GM12878 (cell line): ENCODE measurements at regions not wholly inside any gene's neighbourhood (a gene's known extent, or its start where the extent isn't known, plus 50 kb on each side); places are given as distances from the start of the nearest gene placed in this dataset.

Source experiments
- ATAC-seq: fragments of 200-7000 bp; cut with Tn5 transposase; 3 replicates; pipeline ENCODE4 v1.9.1; 2020; ENCODE audit warnings: mild to moderate bottlenecking, moderate library complexity
- BruUV-seq: library from RNA; stranded (reverse); fragments of 400-500 nt; replicated peaks from 2 replicates; lab custom pipeline; 2021; lab: Mats Ljungman, UMichigan
- CTCF ChIA-PET: fragments of 300-600 bp; sonication (Branson Sonifier 250); formaldehyde crosslinking; extraction: SDS; loops from one replicate; lab custom pipeline; 2021; ENCODE audit warnings: inconsistent platforms; lab: Yijun Ruan, JAX
- POLR2A ChIA-PET: fragments of 350-600 bp; formaldehyde crosslinking; extraction: SDS; loops from one replicate; lab custom pipeline; 2021; ENCODE audit warnings: inconsistent platforms; lab: Charles Lee
- RAD21 ChIA-PET: fragments of 300-600 bp; sonication (Branson Sonifier 250); formaldehyde crosslinking; loops from one replicate; lab custom pipeline; 2023; ENCODE audit warnings: antibody characterized with exemption; ENCODE audit not compliant: unreplicated experiment; lab: Charles Lee
- SMC1A ChIA-PET: fragments of 300-600 bp; sonication (Branson Sonifier 250); formaldehyde crosslinking; loops from one replicate; lab custom pipeline; 2023; ENCODE audit not compliant: unreplicated experiment, uncharacterized antibody; lab: Charles Lee
- DNase-seq: peaks from one replicate; pipeline ENCODE4 v3.0.0-alpha.2; 2011; ENCODE audit warnings: low read depth, low spot score
- FAIRE-seq: peaks from 3 replicates; lab custom pipeline; 2011; peaks lifted over from hg19 to GRCh38; lab: Jason Lieb, UNC
- H2AFZ ChIP-seq: 2 replicates; pipeline ENCODE4 v1.6.0; 2011; ENCODE audit warnings: low read depth, low read length, control low read depth; ENCODE audit not compliant: control insufficient read depth
- H3K27ac ChIP-seq: 2 replicates; pipeline ENCODE4 v1.5.1; 2011; ENCODE audit warnings: control low read depth; ENCODE audit not compliant: control insufficient read depth, insufficient read depth
- H3K27me3 ChIP-seq, 2 experiments: replicated peaks in 1 of 2; 2 replicates each; pipeline versions ENCODE4 v1.6.0 to v1.6.1; 2011; ENCODE audit warnings: low read length in 1 of 2; ENCODE audit not compliant: control insufficient read depth in 2 of 2, insufficient read depth in 2 of 2
- H3K36me3 ChIP-seq, 2 experiments: 2 replicates each; pipeline ENCODE4 v1.5.1; 2011; ENCODE audit warnings: low read length in 1 of 2; ENCODE audit not compliant: control insufficient read depth in 2 of 2, insufficient read depth in 2 of 2
- H3K4me1 ChIP-seq: 2 replicates; pipeline ENCODE4 v1.6.1; 2011; ENCODE audit warnings: mild to moderate bottlenecking, low read length, moderate library complexity, mixed read lengths; ENCODE audit not compliant: control insufficient read depth, insufficient read depth
- H3K4me2 ChIP-seq: 2 replicates; pipeline ENCODE4 v1.6.0; 2011; ENCODE audit warnings: control low read depth; ENCODE audit not compliant: control insufficient read depth, insufficient read depth
- H3K4me3 ChIP-seq: fragments of 200-600 bp; sonication (generic); 2 replicates; pipeline ENCODE4 v1.5.1; 2016
- H3K79me2 ChIP-seq: 2 replicates; pipeline ENCODE4 v1.6.0; 2011; ENCODE audit warnings: low read length; ENCODE audit not compliant: control insufficient read depth, insufficient read depth
- H3K9ac ChIP-seq: 2 replicates; pipeline ENCODE4 v1.8.0; 2011; ENCODE audit warnings: low read length, control low read depth, mixed read lengths; ENCODE audit not compliant: control insufficient read depth, insufficient read depth
- H3K9me3 ChIP-seq: replicated peaks from 3 replicates; pipeline ENCODE4 v1.5.1; 2011; ENCODE audit warnings: mild to moderate bottlenecking, low read length; ENCODE audit not compliant: control insufficient read depth, insufficient read depth
- H4K20me1 ChIP-seq: 2 replicates; pipeline ENCODE4 v1.6.0; 2011; ENCODE audit not compliant: control insufficient read depth, insufficient read depth
- NFYA ChIP-seq: IDR thresholded peaks from 2 replicates; pipeline ENCODE4 v1.6.1; 2011; ENCODE audit warnings: low read depth, mild to moderate bottlenecking, low read length, improper control_type of control experiment, borderline replicate concordance
- PAX8 ChIP-seq: fragments of 450-650 bp; IDR thresholded peaks from 2 replicates; pipeline ENCODE4 v1.6.1; 2017; ENCODE audit warnings: mild to moderate bottlenecking, moderate library complexity
- POLR2AphosphoS5 ChIP-seq: IDR thresholded peaks from 2 replicates; pipeline ENCODE4 v1.6.1; 2011; ENCODE audit warnings: mild to moderate bottlenecking, low read length, inconsistent platforms
- SMARCA5 ChIP-seq: fragments of 450-650 bp; IDR thresholded peaks from 2 replicates; pipeline ENCODE4 v1.6.1; 2017; ENCODE audit warnings: mild to moderate bottlenecking
- SMC3 ChIP-seq: IDR thresholded peaks from 2 replicates; pipeline ENCODE4 v1.6.1; 2011; ENCODE audit warnings: low read length, improper control_type of control experiment, borderline replicate concordance
- STAT3 ChIP-seq: IDR thresholded peaks from 2 replicates; pipeline ENCODE4 v1.6.1; 2011; ENCODE audit warnings: low read depth, low read length, improper control_type of control experiment
- WGBS: methylation state at CpG from one replicate; pipeline ENCODE4 v1.1.6; 2016; ENCODE audit warnings: low lambda C conversion rate; ENCODE audit not compliant: insufficient replicate concordance, insufficient coverage; ENCODE audit errors: missing lambda C conversion rate; 5-methylcytosine and 5-hydroxymethylcytosine counted together
- in situ Hi-C: fragments of 300-500 bp; cut with MboI; formaldehyde crosslinking; loops from 9 replicates; pipeline ENCODE4 v1.14.3; 2018; ENCODE audit warnings: mixed read lengths
- intact Hi-C: fragments of 100-400 bp; cut with micrococcal nuclease; formaldehyde crosslinking; loops from one replicate; pipeline ENCODE4 v1.14.2; 2022; ENCODE audit not compliant: unreplicated experiment
- TF ChIP-seq, protein P1 (sequence below): IDR thresholded peaks from 2 replicates; pipeline ENCODE4 v1.6.1; 2012; ENCODE audit warnings: improper control_type of control experiment, low read depth, low read length; ENCODE audit not compliant: insufficient replicate concordance

DNA sequence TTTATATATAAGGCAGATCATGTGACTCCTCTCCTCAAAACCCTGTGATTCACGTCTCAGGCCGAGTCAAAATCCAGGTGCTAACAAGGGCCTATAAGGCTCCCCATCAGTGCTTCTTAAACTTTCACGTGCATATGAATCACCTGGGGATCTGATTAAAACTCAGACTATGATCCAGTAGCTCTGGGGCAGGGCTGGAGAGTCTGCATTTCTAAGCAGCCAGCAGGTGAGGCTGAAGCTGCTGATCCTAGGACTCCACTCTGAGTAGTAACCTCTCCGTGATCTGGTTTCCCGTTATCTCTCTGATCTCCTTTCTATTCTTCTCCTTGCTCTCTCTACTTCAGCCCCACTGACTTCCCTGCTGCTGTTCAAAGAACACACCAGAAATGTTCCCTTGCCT is 252.4 kb upstream of the RPS6KA3 start:
- Histone ChIP-seq H3K4me1 (peaks cover 14% of the 10 kb centered on the region; the same call in 1 of the 2 replicates), H3K9me3 (no peaks in the 10 kb centered on the region; the same call in 2 of the 3 replicates), H2AFZ (no peak overlapping the region), H3K4me2 (no peak overlapping the region), H3K4me3 (no peak overlapping the region), H3K27ac (no peak overlapping the region), H3K79me2 (no peaks in the 10 kb centered on the region), H4K20me1 (no peaks in the 10 kb centered on the region), H3K27me3 (no peaks in the 10 kb centered on the region; a peak in 1 of 4 replicates), H3K36me3 (no peaks in the 10 kb centered on the region), H3K9ac (no peak overlapping the region)
- FAIRE-seq, result no peak
- intact Hi-C loops (loop anchor here (5.0 kb wide), 1 partner anchor 252 kb away; the partner anchor contains the start of gene RPS6KA3), in situ Hi-C loops (loop anchor here (5.0 kb wide), 1 partner anchor 1223 kb away; no protein-coding TSS in a partner anchor)
- no TSS peak for BruUV-seq
- POLR2A ChIA-PET, result no interaction called here
- no peak for DNase-seq
- RAD21 ChIA-PET, result no interaction called here
- no peak for ATAC-seq
- WGBS, result 14% methylated on average over 5 of the region's 5 CpGs
- TF ChIP-seq NFYA (no peak), POLR2AphosphoS5 (no peak), PAX8 (no peak), SMC3 (no peak), STAT3 (no peak), SMARCA5 (no peak)
- TF ChIP-seq, protein P1, sequence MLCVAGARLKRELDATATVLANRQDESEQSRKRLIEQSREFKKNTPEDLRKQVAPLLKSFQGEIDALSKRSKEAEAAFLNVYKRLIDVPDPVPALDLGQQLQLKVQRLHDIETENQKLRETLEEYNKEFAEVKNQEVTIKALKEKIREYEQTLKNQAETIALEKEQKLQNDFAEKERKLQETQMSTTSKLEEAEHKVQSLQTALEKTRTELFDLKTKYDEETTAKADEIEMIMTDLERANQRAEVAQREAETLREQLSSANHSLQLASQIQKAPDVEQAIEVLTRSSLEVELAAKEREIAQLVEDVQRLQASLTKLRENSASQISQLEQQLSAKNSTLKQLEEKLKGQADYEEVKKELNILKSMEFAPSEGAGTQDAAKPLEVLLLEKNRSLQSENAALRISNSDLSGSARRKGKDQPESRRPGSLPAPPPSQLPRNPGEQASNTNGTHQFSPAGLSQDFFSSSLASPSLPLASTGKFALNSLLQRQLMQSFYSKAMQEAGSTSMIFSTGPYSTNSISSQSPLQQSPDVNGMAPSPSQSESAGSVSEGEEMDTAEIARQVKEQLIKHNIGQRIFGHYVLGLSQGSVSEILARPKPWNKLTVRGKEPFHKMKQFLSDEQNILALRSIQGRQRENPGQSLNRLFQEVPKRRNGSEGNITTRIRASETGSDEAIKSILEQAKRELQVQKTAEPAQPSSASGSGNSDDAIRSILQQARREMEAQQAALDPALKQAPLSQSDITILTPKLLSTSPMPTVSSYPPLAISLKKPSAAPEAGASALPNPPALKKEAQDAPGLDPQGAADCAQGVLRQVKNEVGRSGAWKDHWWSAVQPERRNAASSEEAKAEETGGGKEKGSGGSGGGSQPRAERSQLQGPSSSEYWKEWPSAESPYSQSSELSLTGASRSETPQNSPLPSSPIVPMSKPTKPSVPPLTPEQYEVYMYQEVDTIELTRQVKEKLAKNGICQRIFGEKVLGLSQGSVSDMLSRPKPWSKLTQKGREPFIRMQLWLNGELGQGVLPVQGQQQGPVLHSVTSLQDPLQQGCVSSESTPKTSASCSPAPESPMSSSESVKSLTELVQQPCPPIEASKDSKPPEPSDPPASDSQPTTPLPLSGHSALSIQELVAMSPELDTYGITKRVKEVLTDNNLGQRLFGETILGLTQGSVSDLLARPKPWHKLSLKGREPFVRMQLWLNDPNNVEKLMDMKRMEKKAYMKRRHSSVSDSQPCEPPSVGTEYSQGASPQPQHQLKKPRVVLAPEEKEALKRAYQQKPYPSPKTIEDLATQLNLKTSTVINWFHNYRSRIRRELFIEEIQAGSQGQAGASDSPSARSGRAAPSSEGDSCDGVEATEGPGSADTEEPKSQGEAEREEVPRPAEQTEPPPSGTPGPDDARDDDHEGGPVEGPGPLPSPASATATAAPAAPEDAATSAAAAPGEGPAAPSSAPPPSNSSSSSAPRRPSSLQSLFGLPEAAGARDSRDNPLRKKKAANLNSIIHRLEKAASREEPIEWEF, result no peak
- SMC1A ChIA-PET, result no interaction called here
- CTCF ChIA-PET, result interaction anchor here (0.7 to 2.8 kb wide), 3 partner anchors 11 to 1206 kb away, joined by 3 to 21 read pairs (median 4); no protein-coding TSS in a partner anchor
